ENCODE measurements at regions not wholly inside any gene's neighbourhood (a gene's known extent, or its start where the extent isn't known, plus 50 kb on each side); places are given as distances from the start of the nearest gene placed in this dataset.
"Not testable (repeated sequence)": the region's sequence is repeated elsewhere in the genome, so short reads cannot be mapped to it uniquely, and the experiment has no call there.

DNA sequence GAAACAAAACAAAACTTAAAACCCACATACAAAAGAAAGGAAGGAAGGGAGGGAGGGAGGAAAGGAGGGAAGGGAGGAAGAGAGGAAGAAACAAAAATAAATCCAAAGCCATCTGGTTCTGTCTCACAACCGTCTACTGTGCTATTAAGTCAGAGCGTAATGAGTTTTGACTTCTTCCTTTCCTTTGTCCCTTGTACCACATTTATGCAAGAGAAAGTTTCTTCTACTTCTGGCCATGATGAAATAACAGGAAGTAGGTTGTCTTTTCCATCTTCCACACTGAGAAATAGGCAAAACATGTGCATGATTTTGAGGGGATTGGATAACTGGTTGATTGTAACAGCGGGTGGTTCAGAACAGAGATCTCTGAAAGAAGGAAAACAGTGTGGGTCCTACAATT, 121.4 kb downstream of the CTAGE1 start:
- POLR2A ChIA-PET (ENCODE audit: low non-redundant PET) = no interaction called here
- no peak for DNase-seq (ENCODE audit: low spot score)
- no peak overlapping the region for H3K27ac ChIP-seq
- TF ChIP-seq, protein P1, sequence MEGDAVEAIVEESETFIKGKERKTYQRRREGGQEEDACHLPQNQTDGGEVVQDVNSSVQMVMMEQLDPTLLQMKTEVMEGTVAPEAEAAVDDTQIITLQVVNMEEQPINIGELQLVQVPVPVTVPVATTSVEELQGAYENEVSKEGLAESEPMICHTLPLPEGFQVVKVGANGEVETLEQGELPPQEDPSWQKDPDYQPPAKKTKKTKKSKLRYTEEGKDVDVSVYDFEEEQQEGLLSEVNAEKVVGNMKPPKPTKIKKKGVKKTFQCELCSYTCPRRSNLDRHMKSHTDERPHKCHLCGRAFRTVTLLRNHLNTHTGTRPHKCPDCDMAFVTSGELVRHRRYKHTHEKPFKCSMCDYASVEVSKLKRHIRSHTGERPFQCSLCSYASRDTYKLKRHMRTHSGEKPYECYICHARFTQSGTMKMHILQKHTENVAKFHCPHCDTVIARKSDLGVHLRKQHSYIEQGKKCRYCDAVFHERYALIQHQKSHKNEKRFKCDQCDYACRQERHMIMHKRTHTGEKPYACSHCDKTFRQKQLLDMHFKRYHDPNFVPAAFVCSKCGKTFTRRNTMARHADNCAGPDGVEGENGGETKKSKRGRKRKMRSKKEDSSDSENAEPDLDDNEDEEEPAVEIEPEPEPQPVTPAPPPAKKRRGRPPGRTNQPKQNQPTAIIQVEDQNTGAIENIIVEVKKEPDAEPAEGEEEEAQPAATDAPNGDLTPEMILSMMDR (conservative IDR thresholded peaks at IDR 0.05; ENCODE audit: low read depth) = no peak
- CTCF ChIA-PET = no interaction called here

GRCh38 chr18:22293417-22293816, 124.0 kb downstream of the GATA6 start:
- POLR2A ChIA-PET (ENCODE audit: low non-redundant PET) = no interaction called here
- CTCF ChIA-PET = interaction anchor here (1.0 kb wide), 1 partner anchor 21 kb away, joined by 3 read pairs; no protein-coding TSS in a partner anchor
- TF ChIP-seq, protein P1 (conservative IDR thresholded peaks at IDR 0.05; ENCODE audit: low read depth) = no peak
- DNase-seq (ENCODE audit: low spot score) = no peak
- H3K27ac ChIP-seq = no peak overlapping the region

DNA sequence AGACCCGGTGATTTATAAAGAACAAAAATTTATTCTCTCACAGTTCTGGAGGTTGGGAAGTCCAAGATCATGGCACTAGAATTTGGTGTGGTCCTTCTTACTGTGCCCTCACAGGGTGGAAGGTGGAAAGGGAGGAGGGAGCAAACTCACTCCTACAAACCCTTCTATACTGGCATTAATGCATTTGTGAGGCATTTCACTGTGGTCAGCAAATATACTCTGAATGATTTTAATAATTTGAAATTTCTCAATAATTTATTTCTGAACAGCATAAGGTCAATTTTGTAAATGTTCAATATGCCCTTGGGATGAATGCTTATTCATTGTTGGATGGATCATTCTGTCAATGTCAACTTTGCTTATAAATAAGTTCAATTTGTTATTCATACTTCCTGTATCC, 120.6 kb downstream of the GATA6 start:
- POLR2A ChIA-PET (ENCODE audit: low non-redundant PET) = no interaction called here
- TF ChIP-seq, protein P1 (conservative IDR thresholded peaks at IDR 0.05; ENCODE audit: low read depth) = no peak
- CTCF ChIA-PET = no interaction called here
- H3K27ac ChIP-seq = no peak overlapping the region
- no peak for DNase-seq (ENCODE audit: low spot score)

DNA sequence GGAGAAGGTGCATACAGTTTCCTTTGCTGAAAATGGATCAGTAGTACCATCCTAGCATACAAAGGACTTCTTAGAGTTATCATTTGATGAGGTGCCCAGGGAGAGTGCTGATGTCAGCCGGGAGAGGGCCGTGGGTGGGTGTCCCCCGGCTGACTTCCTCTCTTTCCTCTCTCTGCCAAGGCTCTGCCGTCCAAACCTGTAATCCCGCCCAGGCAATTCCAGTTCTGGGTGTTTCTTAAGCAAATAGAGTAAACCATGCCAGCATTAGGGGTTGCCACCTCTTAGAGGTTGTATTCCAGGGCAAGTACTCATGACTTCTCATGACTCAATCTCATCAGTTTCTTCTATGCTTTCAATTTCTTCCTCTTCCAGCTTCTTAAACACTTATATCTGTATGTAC, 117.2 kb downstream of the GATA6 start:
- peak; percentile 58 for DNase-seq (ENCODE audit: low spot score)
- POLR2A ChIA-PET (ENCODE audit: low non-redundant PET) = no interaction called here
- TF ChIP-seq, protein P1 (conservative IDR thresholded peaks at IDR 0.05; ENCODE audit: low read depth) = no peak
- CTCF ChIA-PET = interaction anchor here (0.7 kb wide), 1 partner anchor 74 kb away, joined by 3 read pairs; no protein-coding TSS in a partner anchor
- peak overlapping the region; percentile 75 for H3K27ac ChIP-seq

DNA sequence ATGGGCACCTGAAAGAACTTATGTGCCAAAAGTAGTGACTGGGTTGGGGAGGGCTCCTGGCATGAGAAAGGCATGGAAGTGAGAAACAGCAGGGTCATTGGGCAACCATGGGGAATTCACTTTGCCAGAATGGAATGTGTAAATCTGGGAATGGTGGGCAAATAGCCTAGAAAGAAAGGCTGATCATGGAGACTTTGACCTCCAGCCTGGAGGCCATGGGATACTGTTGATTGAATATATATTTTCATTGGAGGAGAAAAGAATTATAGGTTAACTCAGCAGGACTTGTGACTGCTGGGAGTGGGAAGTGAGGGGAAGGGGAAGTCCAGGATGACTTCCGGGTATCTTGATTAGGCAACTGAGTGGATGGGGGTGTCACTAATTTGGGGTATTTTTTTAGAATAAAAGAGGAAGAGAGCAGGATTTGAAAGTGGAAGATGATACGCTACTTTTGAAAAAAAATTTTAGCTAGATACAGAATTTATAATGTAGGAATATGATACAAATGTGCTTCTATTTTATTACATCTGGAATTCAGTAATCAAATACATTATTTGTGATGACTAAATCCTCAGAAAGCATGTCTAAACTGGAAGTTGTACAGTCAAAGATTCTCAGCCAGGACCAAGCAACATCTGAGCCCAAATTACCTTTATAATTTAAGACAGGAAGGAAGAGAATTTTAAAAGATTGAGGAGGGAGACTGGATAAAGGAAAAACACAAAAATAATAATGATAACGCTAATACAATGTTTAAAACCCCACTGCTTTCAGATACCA, 116.2 kb downstream of the GATA6 start:
- CTCF ChIA-PET = no interaction called here
- H3K27ac ChIP-seq = peak overlapping the region; percentile 64; the same call in 1 of the 2 replicates
- peak; percentile 30 for DNase-seq (ENCODE audit: low spot score)
- POLR2A ChIA-PET (ENCODE audit: low non-redundant PET) = no interaction called here
- TF ChIP-seq, protein P1 (conservative IDR thresholded peaks at IDR 0.05; ENCODE audit: low read depth) = no peak

GRCh38 chr18:22284581-22285360, 115.4 kb downstream of the GATA6 start:
- no peak for DNase-seq (ENCODE audit: low spot score)
- CTCF ChIA-PET = no interaction called here
- POLR2A ChIA-PET (ENCODE audit: low non-redundant PET) = no interaction called here
- H3K27ac ChIP-seq = peak overlapping the region; percentile 64; the same call in 1 of the 2 replicates
- TF ChIP-seq, protein P1 (conservative IDR thresholded peaks at IDR 0.05; ENCODE audit: low read depth) = no peak

DNA sequence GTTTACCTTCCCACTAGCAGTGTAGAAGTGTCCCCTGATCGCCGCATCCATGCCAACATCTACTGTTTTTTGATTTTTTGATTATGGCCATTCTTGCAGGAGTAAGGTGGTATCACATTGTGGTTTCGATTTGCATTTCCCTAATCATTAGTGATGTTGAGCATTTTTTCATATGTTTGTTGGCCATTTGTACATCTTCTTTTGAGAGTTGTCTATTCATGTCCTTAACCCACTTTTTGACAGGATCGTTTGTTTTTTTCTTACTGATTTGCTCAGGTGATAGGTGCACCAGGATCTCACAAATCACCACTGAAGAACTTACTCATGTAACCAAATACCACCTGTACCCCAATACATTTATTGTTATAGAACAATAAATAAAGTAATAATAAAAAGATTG, 114.5 kb downstream of the GATA6 start:
- DNase-seq (ENCODE audit: low spot score); H3K27ac ChIP-seq; POLR2A ChIA-PET (ENCODE audit: low non-redundant PET); CTCF ChIA-PET: not testable (repeated sequence)

All from RWPE1 (cell line).